Head of caudate nucleus (tissue), 42 donors: ENCODE measurements at regions not wholly inside any gene's neighbourhood (a gene's known extent, or its start where the extent isn't known, plus 50 kb on each side); places are given as distances from the start of the nearest gene placed in this dataset.
A peak's percentile ranks its signal among the peaks of the same experiment; 100 is the strongest.

Source experiments
- DNase-seq, 42 donors: peaks; one replicate each; pipeline versions ENCODE4 v3.0.0 to v3.0.0-alpha.2; 2020 to 2021; ENCODE audit warnings: mixed read lengths in 7 of 42
- intact Hi-C: fragments of 100-400 bp; cut with DNase I; formaldehyde crosslinking; loops from one replicate; pipeline ENCODE4 v1.15.0; 2022

- intact Hi-C loops: no loop called here
- no peak for DNase-seq
These were observed 219.2 kb downstream of the C7orf25 start for GRCh38 chr7:42692621-42693020.

- DNase-seq: peak in 16 of 42 donors; percentile 5 to 54 (median 15)
- intact Hi-C loops: no loop called here
These were observed 220.9 kb downstream of the C7orf25 start for GRCh38 chr7:42690794-42691639.

- DNase-seq: no peak
- intact Hi-C loops: no loop called here
These were observed 222.2 kb downstream of the C7orf25 start for GRCh38 chr7:42689626-42690025.

GRCh38 chr7:42688056-42688371 is 223.9 kb downstream of the C7orf25 start:
- DNase-seq: no peak
- intact Hi-C loops: no loop called here

GRCh38 chr7:42687211-42688055 is 224.4 kb downstream of the C7orf25 start:
- no peak for DNase-seq
- intact Hi-C loops: no loop called here

- no peak for DNase-seq
- intact Hi-C loops: no loop called here
These were observed 225.2 kb downstream of the C7orf25 start for GRCh38 chr7:42686594-42687156.

- intact Hi-C loops: no loop called here
- no peak for DNase-seq
These were observed 226.0 kb downstream of the C7orf25 start for GRCh38 chr7:42685911-42686310.

GRCh38 chr7:42677751-42678699 is 233.8 kb downstream of the C7orf25 start:
- DNase-seq: no peak
- intact Hi-C loops: no loop called here

GRCh38 chr7:42674541-42674940 is 237.3 kb downstream of the C7orf25 start:
- intact Hi-C loops: no loop called here
- no peak for DNase-seq

- DNase-seq: no peak
- intact Hi-C loops: no loop called here
These were observed 237.9 kb downstream of the C7orf25 start for GRCh38 chr7:42673951-42674350.

GRCh38 chr7:42672339-42672999 is 239.4 kb downstream of the C7orf25 start:
- DNase-seq: no peak
- intact Hi-C loops: no loop called here

GRCh38 chr7:42671627-42672026 is 240.2 kb downstream of the C7orf25 start:
- intact Hi-C loops: no loop called here

GRCh38 chr7:42666994-42667393 is 244.9 kb downstream of the C7orf25 start:
- intact Hi-C loops: no loop called here
- DNase-seq: no peak

More at GRCh38 chr7:42671627-42672026, 240.2 kb downstream of the C7orf25 start:
- no peak for DNase-seq

GRCh38 chr7:42662862-42663261 is 249.0 kb downstream of the C7orf25 start:
- no peak for DNase-seq
- intact Hi-C loops: no loop called here

- no peak for DNase-seq
- intact Hi-C loops: no loop called here
These were observed 250.6 kb downstream of the C7orf25 start for GRCh38 chr7:42661312-42661711.

- intact Hi-C loops: no loop called here
- peak in 1 of 42 donors; percentile 18 for DNase-seq
These were observed 261.2 kb downstream of the C7orf25 start for GRCh38 chr7:42650701-42651100.

GRCh38 chr7:42650171-42650570 is 261.7 kb downstream of the C7orf25 start:
- intact Hi-C loops: no loop called here
- DNase-seq: peak in 31 of 42 donors; percentile 1 to 69 (median 28)

- no peak for DNase-seq
- intact Hi-C loops: no loop called here
These were observed 266.0 kb downstream of the C7orf25 start for GRCh38 chr7:42645906-42646305.
